BE2C (cell line): ENCODE measurements at regions not wholly inside any gene's neighbourhood (a gene's known extent, or its start where the extent isn't known, plus 50 kb on each side); places are given as distances from the start of the nearest gene placed in this dataset.

Experiments used
- DNase-seq: peaks from one replicate; pipeline ENCODE4 v3.0.0-alpha.2; 2020
- H3K27me3 ChIP-seq: fragments of 250-450 bp; sonication (Bioruptor Pico); 2 replicates; pipeline ENCODE4 v1.5.1; 2020; ENCODE audit warnings: mild to moderate bottlenecking
- H3K36me3 ChIP-seq: fragments of 250-450 bp; sonication (Bioruptor Pico); 2 replicates; pipeline ENCODE4 v1.5.1; 2020; ENCODE audit warnings: mild to moderate bottlenecking
- H3K4me1 ChIP-seq: fragments of 250-450 bp; sonication (Bioruptor Pico); 2 replicates; pipeline ENCODE4 v1.5.1; 2020
- H3K4me3 ChIP-seq: 2 replicates; pipeline ENCODE4 v1.5.1; 2011; ENCODE audit warnings: low read depth, low read length
- H3K9me3 ChIP-seq: fragments of 250-450 bp; sonication (Bioruptor Pico); 2 replicates; pipeline ENCODE4 v1.5.1; 2020
- TF ChIP-seq, protein P1 (sequence below): IDR thresholded peaks from 2 replicates; pipeline ENCODE4 v1.5.1; 2012; ENCODE audit warnings: mild to moderate bottlenecking, low read depth, low read length

- no peak for DNase-seq
These were observed 273.1 kb downstream of the C12orf50 start for GRCh38 chr12:87756111-87756510.

GRCh38 chr12:87728931-87729593 lies 300.1 kb downstream of the C12orf50 start:
- TF ChIP-seq, protein P1, sequence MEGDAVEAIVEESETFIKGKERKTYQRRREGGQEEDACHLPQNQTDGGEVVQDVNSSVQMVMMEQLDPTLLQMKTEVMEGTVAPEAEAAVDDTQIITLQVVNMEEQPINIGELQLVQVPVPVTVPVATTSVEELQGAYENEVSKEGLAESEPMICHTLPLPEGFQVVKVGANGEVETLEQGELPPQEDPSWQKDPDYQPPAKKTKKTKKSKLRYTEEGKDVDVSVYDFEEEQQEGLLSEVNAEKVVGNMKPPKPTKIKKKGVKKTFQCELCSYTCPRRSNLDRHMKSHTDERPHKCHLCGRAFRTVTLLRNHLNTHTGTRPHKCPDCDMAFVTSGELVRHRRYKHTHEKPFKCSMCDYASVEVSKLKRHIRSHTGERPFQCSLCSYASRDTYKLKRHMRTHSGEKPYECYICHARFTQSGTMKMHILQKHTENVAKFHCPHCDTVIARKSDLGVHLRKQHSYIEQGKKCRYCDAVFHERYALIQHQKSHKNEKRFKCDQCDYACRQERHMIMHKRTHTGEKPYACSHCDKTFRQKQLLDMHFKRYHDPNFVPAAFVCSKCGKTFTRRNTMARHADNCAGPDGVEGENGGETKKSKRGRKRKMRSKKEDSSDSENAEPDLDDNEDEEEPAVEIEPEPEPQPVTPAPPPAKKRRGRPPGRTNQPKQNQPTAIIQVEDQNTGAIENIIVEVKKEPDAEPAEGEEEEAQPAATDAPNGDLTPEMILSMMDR = no peak

More at GRCh38 chr12:87756111-87756510, 273.1 kb downstream of the C12orf50 start:
- Histone ChIP-seq H3K4me3 (no peak overlapping the region), H3K27me3 (no peaks in the 10 kb centered on the region), H3K9me3 (no peaks in the 10 kb centered on the region), H3K4me1 (no peaks in the 10 kb centered on the region), H3K36me3 (no peaks in the 10 kb centered on the region)
- TF ChIP-seq, protein P1 = no peak

GRCh38 chr12:87720967-87721366 lies 308.2 kb downstream of the C12orf50 start:
- Histone ChIP-seq H3K4me1 (no peaks in the 10 kb centered on the region), H3K36me3 (no peaks in the 10 kb centered on the region), H3K4me3 (no peak overlapping the region), H3K9me3 (no peaks in the 10 kb centered on the region), H3K27me3 (no peaks in the 10 kb centered on the region)
- no peak for DNase-seq
- TF ChIP-seq, protein P1 = no peak

More at GRCh38 chr12:87728931-87729593, 300.1 kb downstream of the C12orf50 start:
- H3K4me1 ChIP-seq = no peaks in the 10 kb centered on the region
- H3K4me3 ChIP-seq = no peak overlapping the region
- no peaks in the 10 kb centered on the region for H3K27me3 ChIP-seq
- no peak for DNase-seq
- H3K36me3 ChIP-seq = no peaks in the 10 kb centered on the region
- H3K9me3 ChIP-seq = no peaks in the 10 kb centered on the region

DNA sequence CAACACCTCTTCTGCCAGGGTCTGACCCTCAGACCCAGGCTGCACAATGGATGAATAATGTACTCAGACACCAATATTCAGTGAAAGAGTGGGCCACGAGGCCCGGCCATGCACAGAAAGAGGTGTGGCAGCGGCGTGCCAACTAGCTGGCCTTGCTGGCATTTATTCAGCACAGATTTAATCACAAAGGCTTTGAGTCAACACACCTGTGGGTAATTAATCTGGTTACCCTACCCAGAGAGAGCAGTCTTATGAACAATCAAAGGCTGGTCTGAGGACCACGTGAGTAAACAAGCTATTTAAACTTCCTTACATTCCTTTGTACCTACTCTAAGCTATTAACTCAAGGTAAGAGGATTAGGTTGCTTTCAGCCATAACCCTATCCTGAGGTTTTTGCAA lies 324.8 kb downstream of the C12orf50 start:
- DNase-seq = no peak
- Histone ChIP-seq H3K9me3 (no peaks in the 10 kb centered on the region), H3K4me3 (no peak overlapping the region), H3K36me3 (no peaks in the 10 kb centered on the region), H3K4me1 (no peaks in the 10 kb centered on the region), H3K27me3 (no peaks in the 10 kb centered on the region)
- TF ChIP-seq, protein P1 = no peak

DNA sequence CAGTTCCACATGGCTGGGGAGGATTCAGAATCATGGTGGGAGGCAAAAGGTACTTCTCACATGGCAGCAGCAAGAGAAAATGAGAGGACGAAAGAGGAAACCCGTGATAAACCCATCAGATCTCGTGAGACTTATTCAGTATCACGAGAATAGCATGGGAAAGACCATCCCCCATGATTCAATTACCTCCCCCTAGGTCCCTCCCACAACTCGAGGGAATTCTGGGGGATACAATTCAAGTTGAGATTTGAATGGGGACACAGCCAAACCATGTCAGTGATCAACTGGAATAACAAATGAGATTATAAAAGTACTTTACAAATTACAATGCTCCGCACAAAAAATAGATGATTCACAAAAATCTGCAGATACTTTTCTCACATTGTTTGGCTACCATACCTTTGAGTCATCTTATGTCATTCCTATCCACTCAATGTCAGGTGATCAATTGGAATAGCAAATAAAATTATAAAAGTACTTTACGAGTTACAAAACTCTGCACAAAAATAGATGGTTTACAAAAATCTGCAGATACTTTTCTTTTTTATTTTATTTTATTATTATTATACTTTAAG lies 338.9 kb downstream of the C12orf50 start:
- Histone ChIP-seq H3K4me3 (no peak overlapping the region), H3K27me3 (no peaks in the 10 kb centered on the region), H3K36me3 (no peaks in the 10 kb centered on the region), H3K9me3 (no peaks in the 10 kb centered on the region), H3K4me1 (peaks cover 7% of the 10 kb centered on the region; the same call in 1 of the 2 replicates)
- TF ChIP-seq, protein P1 = no peak
- DNase-seq = no peak

DNA sequence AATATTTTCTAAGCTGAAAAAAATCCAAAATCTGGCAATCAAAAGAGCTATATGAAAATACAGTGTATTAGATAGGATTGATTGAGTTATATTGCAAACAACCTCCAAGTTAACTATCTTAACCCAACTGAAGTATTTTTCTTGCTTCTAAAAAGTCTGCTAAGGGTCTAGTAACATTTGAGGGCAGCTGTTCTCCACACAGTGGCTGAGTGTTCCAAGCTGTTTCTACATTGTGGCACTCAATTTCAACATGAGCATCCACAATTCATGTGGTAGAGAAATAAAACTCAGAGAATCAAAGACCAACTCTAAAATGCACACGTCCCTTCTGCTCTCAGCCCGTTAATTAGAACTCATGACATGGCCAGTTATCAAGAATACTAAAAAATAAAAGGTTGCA lies 340.0 kb downstream of the C12orf50 start:
- TF ChIP-seq, protein P1 = no peak
- no peaks in the 10 kb centered on the region for H3K36me3 ChIP-seq
- no peaks in the 10 kb centered on the region for H3K27me3 ChIP-seq
- H3K4me3 ChIP-seq = no peak overlapping the region
- H3K9me3 ChIP-seq = no peaks in the 10 kb centered on the region
- H3K4me1 ChIP-seq = peaks cover 5% of the 10 kb centered on the region; the same call in 1 of the 2 replicates
- DNase-seq = no peak
